Esophagus (tissue), 2 donors: ENCODE measurements at regions not wholly inside any gene's neighbourhood (a gene's known extent, or its start where the extent isn't known, plus 50 kb on each side); places are given as distances from the start of the nearest gene placed in this dataset.

Experiments
- H3K27ac ChIP-seq, 2 donors: one replicate each; pipeline ENCODE4 v1.5.1; 2013; ENCODE audit warnings: low read depth in 2 of 2, mild to moderate bottlenecking in 2 of 2, inconsistent platforms in 1 of 2, low read length in 1 of 2, moderate library complexity in 1 of 2
- H3K27me3 ChIP-seq, 2 donors: one replicate each; pipeline ENCODE4 v1.6.1; 2013; ENCODE audit warnings: low read length in 2 of 2, control low read depth in 1 of 2, mild to moderate bottlenecking in 1 of 2; ENCODE audit not compliant: insufficient read depth in 2 of 2, control insufficient read depth in 1 of 2
- H3K36me3 ChIP-seq, 2 donors: one replicate each; pipeline ENCODE4 v1.6.1; 2013; ENCODE audit warnings: low read length in 1 of 2; ENCODE audit not compliant: control insufficient read depth in 2 of 2, insufficient read depth in 2 of 2
- H3K4me1 ChIP-seq, 2 donors: one replicate each; pipeline ENCODE4 v1.6.1; 2013; ENCODE audit warnings: low read length in 1 of 2; ENCODE audit not compliant: control insufficient read depth in 2 of 2, insufficient read depth in 2 of 2
- H3K4me3 ChIP-seq, 2 donors: one replicate each; pipeline ENCODE4 v1.5.1; 2013; ENCODE audit warnings: low read length in 2 of 2, mild to moderate bottlenecking in 2 of 2, low read depth in 1 of 2, moderate library complexity in 1 of 2
- H3K9me3 ChIP-seq, 2 donors: one replicate each; pipeline ENCODE4 v1.6.1; 2013; ENCODE audit warnings: mild to moderate bottlenecking in 2 of 2, low read depth in 1 of 2, low read length in 1 of 2, moderate library complexity in 1 of 2; ENCODE audit not compliant: control insufficient read depth in 2 of 2, insufficient read depth in 1 of 2
- WGBS, 2 donors: extraction: QIAGEN DNeasy Blood & Tissue Kit; methylation state at CpG; one replicate each; pipeline ENCODE4 v1.1.7; 2013; 5-methylcytosine and 5-hydroxymethylcytosine counted together
- donor health status: healthy with polysubstance abuse.
- donor health status: Bipolar disorder and iron deficiency.

GRCh38 chr3:34276342-34276741 is 477.9 kb downstream of the PDCD6IP start:
- no peaks in the 10 kb centered on the region for H3K4me1 ChIP-seq
- H3K27me3 ChIP-seq, result no peaks in the 10 kb centered on the region
- H3K36me3 ChIP-seq, result no peaks in the 10 kb centered on the region
- peaks cover 0 to 2% of the 10 kb centered on the region in 2 donors for H3K9me3 ChIP-seq
- H3K27ac ChIP-seq, result no peak overlapping the region
- no peak overlapping the region for H3K4me3 ChIP-seq

- Histone ChIP-seq H3K27me3 (no peaks in the 10 kb centered on the region), H3K4me3 (no peak overlapping the region), H3K9me3 (peaks cover 0 to 2% of the 10 kb centered on the region in 2 donors), H3K36me3 (no peaks in the 10 kb centered on the region), H3K27ac (no peak overlapping the region), H3K4me1 (no peaks in the 10 kb centered on the region)
- WGBS, 2 donors, result 45 to 70% methylated on average over 2 of the region's 2 CpGs
These were observed 478.7 kb downstream of the PDCD6IP start for GRCh38 chr3:34277110-34277509.

- Histone ChIP-seq H3K27ac (no peak overlapping the region), H3K27me3 (no peaks in the 10 kb centered on the region), H3K36me3 (no peaks in the 10 kb centered on the region), H3K9me3 (peaks cover 0 to 2% of the 10 kb centered on the region in 2 donors), H3K4me3 (no peak overlapping the region), H3K4me1 (no peaks in the 10 kb centered on the region)
- WGBS, 2 donors, result 68 to 74% methylated on average over 2 of the region's 2 CpGs
These were observed 481.5 kb downstream of the PDCD6IP start for GRCh38 chr3:34279901-34280300.

- H3K36me3 ChIP-seq, result no peaks in the 10 kb centered on the region
- H3K27ac ChIP-seq, result no peak overlapping the region
- H3K4me1 ChIP-seq, result no peaks in the 10 kb centered on the region
- no peak overlapping the region for H3K4me3 ChIP-seq
- no peaks in the 10 kb centered on the region for H3K27me3 ChIP-seq
- no peaks in the 10 kb centered on the region for H3K9me3 ChIP-seq
- WGBS, 2 donors, result 46 to 57% methylated on average over 3 of the region's 3 CpGs
These were observed 485.3 kb downstream of the PDCD6IP start for GRCh38 chr3:34283751-34284150.

- Histone ChIP-seq H3K4me1 (no peaks in the 10 kb centered on the region), H3K27me3 (no peaks in the 10 kb centered on the region), H3K27ac (no peak overlapping the region), H3K9me3 (no peaks in the 10 kb centered on the region), H3K36me3 (no peaks in the 10 kb centered on the region), H3K4me3 (no peak overlapping the region)
- 81 to 82% methylated on average over 7 of the region's 7 CpGs for WGBS, 2 donors
These were observed 486.8 kb downstream of the PDCD6IP start for GRCh38 chr3:34284959-34285826.

- Histone ChIP-seq H3K4me1 (no peaks in the 10 kb centered on the region), H3K4me3 (no peak overlapping the region), H3K36me3 (no peaks in the 10 kb centered on the region), H3K27ac (no peak overlapping the region), H3K27me3 (no peaks in the 10 kb centered on the region), H3K9me3 (no peaks in the 10 kb centered on the region)
- WGBS, 2 donors, result 50 to 59% methylated on average over 2 of the region's 2 CpGs
These were observed 487.4 kb downstream of the PDCD6IP start for GRCh38 chr3:34285827-34286188.

- no peaks in the 10 kb centered on the region for H3K36me3 ChIP-seq
- no peaks in the 10 kb centered on the region for H3K9me3 ChIP-seq
- no peaks in the 10 kb centered on the region for H3K4me1 ChIP-seq
- no peaks in the 10 kb centered on the region for H3K27me3 ChIP-seq
- no peak overlapping the region for H3K4me3 ChIP-seq
- WGBS, 2 donors, result 70 to 74% methylated on average over 3 of the region's 3 CpGs
- no peak overlapping the region for H3K27ac ChIP-seq
These were observed 494.3 kb downstream of the PDCD6IP start for GRCh38 chr3:34292605-34293300.

GRCh38 chr3:34294240-34294639 is 495.8 kb downstream of the PDCD6IP start:
- no peaks in the 10 kb centered on the region for H3K4me1 ChIP-seq

GRCh38 chr3:34296796-34297195 is 498.4 kb downstream of the PDCD6IP start:
- H3K4me3 ChIP-seq, result no peak overlapping the region
- H3K36me3 ChIP-seq, result no peaks in the 10 kb centered on the region
- 79 to 80% methylated on average over 4 of the region's 4 CpGs for WGBS, 2 donors
- H3K27ac ChIP-seq, result no peak overlapping the region
- H3K4me1 ChIP-seq, result no peaks in the 10 kb centered on the region
- no peaks in the 10 kb centered on the region for H3K27me3 ChIP-seq
- H3K9me3 ChIP-seq, result no peaks in the 10 kb centered on the region

More at GRCh38 chr3:34294240-34294639, 495.8 kb downstream of the PDCD6IP start:
- Histone ChIP-seq H3K4me3 (no peak overlapping the region), H3K27ac (no peak overlapping the region), H3K36me3 (no peaks in the 10 kb centered on the region), H3K9me3 (no peaks in the 10 kb centered on the region), H3K27me3 (no peaks in the 10 kb centered on the region)

- 60 to 74% methylated on average over 2 of the region's 2 CpGs for WGBS, 2 donors
- Histone ChIP-seq H3K36me3 (no peaks in the 10 kb centered on the region), H3K4me3 (no peak overlapping the region), H3K4me1 (no peaks in the 10 kb centered on the region), H3K27ac (no peak overlapping the region), H3K9me3 (no peaks in the 10 kb centered on the region), H3K27me3 (no peaks in the 10 kb centered on the region)
These were observed 500.2 kb downstream of the PDCD6IP start for GRCh38 chr3:34298653-34299052.
